Hematopoietic multipotent progenitor cell treated with erythropoietin and hydrocortisone succinate and interleukin-3 and kit ligand, for 6 days (in vitro differentiated cells): ENCODE measurements at regions not wholly inside any gene's neighbourhood (a gene's known extent, or its start where the extent isn't known, plus 50 kb on each side); places are given as distances from the start of the nearest gene placed in this dataset.
A peak's percentile ranks its signal among the peaks of the same experiment; 100 is the strongest.

Experiments used
- DNase-seq: peaks from one replicate; pipeline ENCODE4 v3.0.0-alpha.2; 2015

- no peak for DNase-seq
Measured at GRCh38 chr3:72115307-72115706, 330.4 kb upstream of the PROK2 start.

- no peak for DNase-seq
Measured at GRCh38 chr3:72114773-72115172, 329.8 kb upstream of the PROK2 start.

- DNase-seq: no peak
Measured at GRCh38 chr3:72113964-72114363, 329.0 kb upstream of the PROK2 start.

GRCh38 chr3:72113564-72113963, 328.6 kb upstream of the PROK2 start:
- no peak for DNase-seq

GRCh38 chr3:72112435-72112834, 327.5 kb upstream of the PROK2 start:
- no peak for DNase-seq

- no peak for DNase-seq
Measured at GRCh38 chr3:72111265-72112205, 326.6 kb upstream of the PROK2 start.

- no peak for DNase-seq
Measured at GRCh38 chr3:72109327-72110259, 324.6 kb upstream of the PROK2 start.

GRCh38 chr3:72105306-72105705, 320.4 kb upstream of the PROK2 start:
- DNase-seq: no peak

- peak; percentile 23 for DNase-seq
Measured at GRCh38 chr3:72102112-72102616, 317.2 kb upstream of the PROK2 start.

- no peak for DNase-seq
Measured at GRCh38 chr3:72101494-72101893, 316.5 kb upstream of the PROK2 start.

GRCh38 chr3:72100601-72101187, 315.7 kb upstream of the PROK2 start:
- peak; percentile 77 for DNase-seq

GRCh38 chr3:72100080-72100511, 315.1 kb upstream of the PROK2 start:
- peak; percentile 26 for DNase-seq

- no peak for DNase-seq
Measured at GRCh38 chr3:72099326-72100079, 314.6 kb upstream of the PROK2 start.

- DNase-seq: no peak
Measured at GRCh38 chr3:72097053-72097452, 312.1 kb upstream of the PROK2 start.

GRCh38 chr3:72095521-72095920, 310.6 kb upstream of the PROK2 start:
- no peak for DNase-seq

- no peak for DNase-seq
Measured at GRCh38 chr3:72093992-72094334, 309.0 kb upstream of the PROK2 start.

- no peak for DNase-seq
Measured at GRCh38 chr3:72093270-72093991, 308.5 kb upstream of the PROK2 start.

GRCh38 chr3:72092778-72093177, 307.8 kb upstream of the PROK2 start:
- DNase-seq: no peak

- DNase-seq: no peak
Measured at GRCh38 chr3:72088486-72089025, 303.6 kb upstream of the PROK2 start.

GRCh38 chr3:72087420-72087819, 302.5 kb upstream of the PROK2 start:
- no peak for DNase-seq

- no peak for DNase-seq
Measured at GRCh38 chr3:72086743-72087087, 301.8 kb upstream of the PROK2 start.
